ENCODE measurements at regions not wholly inside any gene's neighbourhood (a gene's known extent, or its start where the extent isn't known, plus 50 kb on each side); places are given as distances from the start of the nearest gene placed in this dataset.

DNA sequence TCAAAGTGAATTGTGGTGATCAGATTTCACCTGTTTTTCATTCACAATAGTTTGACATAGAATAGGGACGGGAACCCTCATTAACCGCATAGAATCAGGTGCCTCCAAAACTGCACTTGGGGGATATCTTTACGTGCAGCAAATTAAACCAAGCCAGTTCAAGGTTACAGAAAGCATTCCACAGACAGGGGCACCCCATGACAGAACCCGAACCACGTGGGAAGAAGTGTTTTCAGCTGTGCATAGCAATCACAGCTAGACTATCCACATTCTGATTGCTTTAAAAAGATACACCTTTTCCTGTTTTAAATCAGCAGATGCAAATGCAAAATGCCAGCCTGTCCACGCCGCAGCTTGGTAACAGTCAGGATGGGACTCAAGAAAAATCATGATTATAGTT is 205.8 kb downstream of the ANAPC1 start:
- Histone ChIP-seq H3K4ac (ENCODE audit: low read depth, low read length) (no peak overlapping the region), H4K8ac (ENCODE audit: low read depth, low read length) (no peak overlapping the region), H3K4me1 (ENCODE audit: control insufficient read depth, low read depth, low read length) (peaks cover 5% of the 10 kb centered on the region), H3K4me2 (ENCODE audit: low read length) (no peak overlapping the region), H3K9ac (ENCODE audit: low read length) (no peak overlapping the region), H3K27me3 (ENCODE audit: insufficient read depth, low read length, poor library complexity) (no peaks in the 10 kb centered on the region), H4K5ac (ENCODE audit: low read length) (no peak overlapping the region), H2BK15ac (replicated peaks; ENCODE audit: low read depth) (no peak overlapping the region), H3K23ac (ENCODE audit: low read length) (no peak overlapping the region), H2BK120ac (ENCODE audit: low read depth, low read length) (no peak overlapping the region), H3K4me3 (ENCODE audit: low read length) (no peak overlapping the region), H3K56ac (ENCODE audit: low read length) (peak overlapping the region; percentile 27), H2BK5ac (ENCODE audit: low read length) (no peak overlapping the region), H3K36me3 (ENCODE audit: control insufficient read depth, insufficient read depth, low read length) (no peaks in the 10 kb centered on the region), H3K79me2 (ENCODE audit: control insufficient read depth, insufficient read depth, low read length) (no peaks in the 10 kb centered on the region), H3K27ac (ENCODE audit: low read depth, low read length) (no peak overlapping the region), H3K18ac (ENCODE audit: low read length) (no peak overlapping the region), H2AK5ac (ENCODE audit: low read length) (no peak overlapping the region), H3K79me1 (ENCODE audit: low read length) (no peaks in the 10 kb centered on the region)
- no peak for DNase-seq
- no CpG with 5 or more reads among the region's 7 CpGs for WGBS (ENCODE audit: extremely low coverage, insufficient coverage, low lambda C conversion rate)

DNA sequence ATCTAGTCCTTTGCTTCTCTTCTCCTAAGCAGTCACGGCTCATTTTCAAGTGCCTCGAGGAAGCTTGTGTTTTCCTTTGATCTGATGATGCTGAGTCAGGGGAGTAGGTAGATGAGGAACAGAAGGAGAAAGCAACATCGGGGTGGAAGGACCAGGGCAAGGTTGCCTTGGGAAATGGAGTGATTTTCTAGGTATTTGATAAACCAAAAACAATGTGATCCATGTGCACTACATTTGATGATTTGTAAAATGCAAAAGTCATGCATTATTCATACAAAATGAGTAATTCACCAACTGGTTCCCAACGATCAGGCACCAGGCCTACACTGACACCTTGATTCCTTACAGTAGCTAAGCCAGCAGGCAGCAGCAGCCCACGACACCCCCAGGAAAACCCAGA is 205.3 kb downstream of the ANAPC1 start:
- Histone ChIP-seq H3K4me2 (ENCODE audit: low read length) (no peak overlapping the region), H3K4ac (ENCODE audit: low read depth, low read length) (no peak overlapping the region), H2AK5ac (ENCODE audit: low read length) (no peak overlapping the region), H2BK5ac (ENCODE audit: low read length) (no peak overlapping the region), H3K27ac (ENCODE audit: low read depth, low read length) (no peak overlapping the region), H3K79me2 (ENCODE audit: control insufficient read depth, insufficient read depth, low read length) (no peaks in the 10 kb centered on the region), H3K23ac (ENCODE audit: low read length) (no peak overlapping the region), H3K56ac (ENCODE audit: low read length) (no peak overlapping the region), H3K27me3 (ENCODE audit: insufficient read depth, low read length, poor library complexity) (no peaks in the 10 kb centered on the region), H3K36me3 (ENCODE audit: control insufficient read depth, insufficient read depth, low read length) (no peaks in the 10 kb centered on the region), H3K9ac (ENCODE audit: low read length) (no peak overlapping the region), H3K18ac (ENCODE audit: low read length) (no peak overlapping the region), H4K8ac (ENCODE audit: low read depth, low read length) (no peak overlapping the region), H3K79me1 (ENCODE audit: low read length) (no peaks in the 10 kb centered on the region), H3K4me1 (ENCODE audit: control insufficient read depth, low read depth, low read length) (peaks cover 5% of the 10 kb centered on the region), H3K4me3 (ENCODE audit: low read length) (no peak overlapping the region), H2BK15ac (replicated peaks; ENCODE audit: low read depth) (no peak overlapping the region), H2BK120ac (ENCODE audit: low read depth, low read length) (no peak overlapping the region), H4K5ac (ENCODE audit: low read length) (no peak overlapping the region)
- peak; percentile 57 for DNase-seq
- WGBS (ENCODE audit: extremely low coverage, insufficient coverage, low lambda C conversion rate), result no CpG with 5 or more reads among the region's 5 CpGs

DNA sequence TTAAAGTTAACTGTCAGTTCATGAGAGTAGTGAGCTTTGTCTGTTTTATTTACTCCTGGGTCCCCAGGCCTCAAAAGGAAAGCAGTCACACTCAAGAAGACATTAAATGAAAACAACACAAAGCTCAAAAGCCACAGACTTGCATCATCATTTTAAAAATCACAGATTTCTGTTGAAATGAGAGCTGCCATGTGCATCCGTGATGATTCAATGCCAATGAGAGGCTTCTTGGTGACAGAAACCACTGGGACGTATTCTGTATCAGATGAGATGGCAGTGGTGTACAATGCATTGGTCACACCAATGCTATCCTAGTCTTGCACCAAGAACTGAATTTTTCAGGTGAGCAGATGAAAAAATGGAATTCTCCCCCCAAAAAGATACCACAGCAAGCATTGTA is 204.8 kb downstream of the ANAPC1 start:
- H3K4me2 ChIP-seq (ENCODE audit: low read length), result no peak overlapping the region
- H3K18ac ChIP-seq (ENCODE audit: low read length), result no peak overlapping the region
- H4K5ac ChIP-seq (ENCODE audit: low read length), result no peak overlapping the region
- DNase-seq, result no peak
- H3K79me1 ChIP-seq (ENCODE audit: low read length), result no peaks in the 10 kb centered on the region
- H3K36me3 ChIP-seq (ENCODE audit: control insufficient read depth, insufficient read depth, low read length), result no peaks in the 10 kb centered on the region
- H2BK5ac ChIP-seq (ENCODE audit: low read length), result no peak overlapping the region
- H3K4me3 ChIP-seq (ENCODE audit: low read length), result no peak overlapping the region
- H3K79me2 ChIP-seq (ENCODE audit: control insufficient read depth, insufficient read depth, low read length), result no peaks in the 10 kb centered on the region
- no peak overlapping the region for H3K4ac ChIP-seq (ENCODE audit: low read depth, low read length)
- H3K27me3 ChIP-seq (ENCODE audit: insufficient read depth, low read length, poor library complexity), result no peaks in the 10 kb centered on the region
- no peak overlapping the region for H3K9ac ChIP-seq (ENCODE audit: low read length)
- no peak overlapping the region for H2BK120ac ChIP-seq (ENCODE audit: low read depth, low read length)
- H3K27ac ChIP-seq (ENCODE audit: low read depth, low read length), result no peak overlapping the region
- H3K56ac ChIP-seq (ENCODE audit: low read length), result no peak overlapping the region
- no peak overlapping the region for H3K23ac ChIP-seq (ENCODE audit: low read length)
- WGBS (ENCODE audit: extremely low coverage, insufficient coverage, low lambda C conversion rate), result no CpG with 5 or more reads among the region's 2 CpGs
- peaks cover 5% of the 10 kb centered on the region for H3K4me1 ChIP-seq (ENCODE audit: control insufficient read depth, low read depth, low read length)
- no peak overlapping the region for H2AK5ac ChIP-seq (ENCODE audit: low read length)
- no peak overlapping the region for H4K8ac ChIP-seq (ENCODE audit: low read depth, low read length)
- H2BK15ac ChIP-seq (replicated peaks; ENCODE audit: low read depth), result no peak overlapping the region

DNA sequence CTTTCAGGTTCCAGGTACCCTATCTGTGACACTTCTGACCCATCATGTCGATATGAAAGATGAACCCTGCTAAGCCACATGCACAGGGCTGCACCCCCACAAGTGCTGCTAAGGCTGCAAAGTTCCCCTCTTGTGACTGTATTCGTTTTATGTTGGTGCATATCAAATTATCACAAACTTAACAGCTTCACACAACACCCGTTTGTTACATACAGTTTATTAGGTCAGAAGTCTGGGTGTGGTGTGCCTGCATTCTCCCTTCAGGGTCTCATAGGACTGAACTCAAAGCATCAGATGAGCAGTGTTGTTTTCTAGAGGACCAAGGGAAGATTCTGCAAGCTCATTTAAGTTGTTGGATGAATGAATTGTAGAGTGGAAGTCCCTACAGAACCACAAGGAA is 199.4 kb downstream of the ANAPC1 start:
- no peak overlapping the region for H3K4me3 ChIP-seq (ENCODE audit: low read length)
- no peaks in the 10 kb centered on the region for H3K79me1 ChIP-seq (ENCODE audit: low read length)
- no peak overlapping the region for H4K8ac ChIP-seq (ENCODE audit: low read depth, low read length)
- no peak overlapping the region for H4K5ac ChIP-seq (ENCODE audit: low read length)
- no peak overlapping the region for H2AK5ac ChIP-seq (ENCODE audit: low read length)
- no peak overlapping the region for H3K27ac ChIP-seq (ENCODE audit: low read depth, low read length)
- no peak overlapping the region for H2BK5ac ChIP-seq (ENCODE audit: low read length)
- no peak overlapping the region for H3K18ac ChIP-seq (ENCODE audit: low read length)
- H2BK120ac ChIP-seq (ENCODE audit: low read depth, low read length), result no peak overlapping the region
- no peak overlapping the region for H3K56ac ChIP-seq (ENCODE audit: low read length)
- no peaks in the 10 kb centered on the region for H3K4me1 ChIP-seq (ENCODE audit: control insufficient read depth, low read depth, low read length)
- H2BK15ac ChIP-seq (replicated peaks; ENCODE audit: low read depth), result no peak overlapping the region
- DNase-seq, result no peak
- no peaks in the 10 kb centered on the region for H3K36me3 ChIP-seq (ENCODE audit: control insufficient read depth, insufficient read depth, low read length)
- H3K4ac ChIP-seq (ENCODE audit: low read depth, low read length), result no peak overlapping the region
- no peak overlapping the region for H3K4me2 ChIP-seq (ENCODE audit: low read length)
- H3K79me2 ChIP-seq (ENCODE audit: control insufficient read depth, insufficient read depth, low read length), result no peaks in the 10 kb centered on the region
- no peak overlapping the region for H3K9ac ChIP-seq (ENCODE audit: low read length)
- no peak overlapping the region for H3K23ac ChIP-seq (ENCODE audit: low read length)
- H3K27me3 ChIP-seq (ENCODE audit: insufficient read depth, low read length, poor library complexity), result no peaks in the 10 kb centered on the region
- WGBS (ENCODE audit: extremely low coverage, insufficient coverage, low lambda C conversion rate), result no CpG with 5 or more reads among the region's 3 CpGs

DNA sequence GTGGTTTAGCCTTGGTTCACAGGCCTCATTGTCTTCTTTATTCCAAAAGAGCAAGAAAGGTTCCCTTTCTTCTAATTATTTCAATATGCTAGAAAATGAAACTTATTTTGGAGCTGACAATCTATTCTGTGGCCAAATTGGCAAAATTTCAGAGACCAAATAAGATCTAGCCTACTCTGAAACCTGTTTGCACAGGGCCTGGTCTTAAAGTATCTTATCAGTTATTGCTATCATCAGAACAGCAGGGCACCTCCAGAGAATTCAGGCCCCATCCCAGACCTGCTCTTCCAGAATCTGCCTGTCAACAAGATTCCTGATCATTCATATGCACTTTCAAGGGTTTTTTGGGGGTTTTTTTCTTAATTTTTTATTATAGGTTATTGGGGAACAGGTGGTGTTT is 198.7 kb downstream of the ANAPC1 start:
- Histone ChIP-seq H3K4me1 (ENCODE audit: control insufficient read depth, low read depth, low read length) (no peaks in the 10 kb centered on the region), H3K27ac (ENCODE audit: low read depth, low read length) (no peak overlapping the region), H4K5ac (ENCODE audit: low read length) (no peak overlapping the region), H3K18ac (ENCODE audit: low read length) (no peak overlapping the region), H3K27me3 (ENCODE audit: insufficient read depth, low read length, poor library complexity) (no peaks in the 10 kb centered on the region), H3K4ac (ENCODE audit: low read depth, low read length) (no peak overlapping the region), H3K36me3 (ENCODE audit: control insufficient read depth, insufficient read depth, low read length) (no peaks in the 10 kb centered on the region), H2AK5ac (ENCODE audit: low read length) (no peak overlapping the region), H3K4me3 (ENCODE audit: low read length) (no peak overlapping the region), H3K4me2 (ENCODE audit: low read length) (no peak overlapping the region), H3K79me2 (ENCODE audit: control insufficient read depth, insufficient read depth, low read length) (no peaks in the 10 kb centered on the region), H4K8ac (ENCODE audit: low read depth, low read length) (no peak overlapping the region), H3K79me1 (ENCODE audit: low read length) (no peaks in the 10 kb centered on the region), H2BK15ac (replicated peaks; ENCODE audit: low read depth) (no peak overlapping the region), H3K23ac (ENCODE audit: low read length) (no peak overlapping the region), H2BK5ac (ENCODE audit: low read length) (no peak overlapping the region), H3K9ac (ENCODE audit: low read length) (no peak overlapping the region), H3K56ac (ENCODE audit: low read length) (no peak overlapping the region), H2BK120ac (ENCODE audit: low read depth, low read length) (no peak overlapping the region)
- peak; percentile 61 for DNase-seq

DNA sequence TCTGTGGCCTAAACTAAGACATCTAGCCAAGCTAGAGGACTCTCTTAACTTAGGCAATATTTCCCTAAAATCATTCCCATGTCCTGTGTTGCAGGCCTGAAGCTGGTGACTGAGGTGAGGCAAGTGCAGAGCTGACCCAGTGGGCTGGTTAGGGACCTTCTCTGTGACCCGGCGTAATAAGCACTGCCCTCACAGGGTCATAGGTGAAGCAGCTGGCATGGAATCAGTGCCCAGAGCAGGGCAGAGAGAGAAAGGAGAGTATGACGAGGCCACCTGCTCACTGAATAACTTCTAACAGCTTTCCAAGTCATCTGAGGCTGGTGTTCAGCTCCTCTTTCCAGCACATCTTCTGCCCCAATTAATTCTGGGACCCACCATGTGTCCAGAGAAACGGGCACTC is 197.0 kb downstream of the ANAPC1 start:
- no peaks in the 10 kb centered on the region for H3K4me1 ChIP-seq (ENCODE audit: control insufficient read depth, low read depth, low read length)
- no peak overlapping the region for H3K9ac ChIP-seq (ENCODE audit: low read length)
- H3K18ac ChIP-seq (ENCODE audit: low read length), result no peak overlapping the region
- H4K5ac ChIP-seq (ENCODE audit: low read length), result no peak overlapping the region
- no CpG with 5 or more reads among the region's 4 CpGs for WGBS (ENCODE audit: extremely low coverage, insufficient coverage, low lambda C conversion rate)
- no peaks in the 10 kb centered on the region for H3K79me2 ChIP-seq (ENCODE audit: control insufficient read depth, insufficient read depth, low read length)
- no peaks in the 10 kb centered on the region for H3K36me3 ChIP-seq (ENCODE audit: control insufficient read depth, insufficient read depth, low read length)
- H3K56ac ChIP-seq (ENCODE audit: low read length), result no peak overlapping the region
- no peak overlapping the region for H3K23ac ChIP-seq (ENCODE audit: low read length)
- H2AK5ac ChIP-seq (ENCODE audit: low read length), result no peak overlapping the region
- no peak overlapping the region for H2BK15ac ChIP-seq (replicated peaks; ENCODE audit: low read depth)
- H3K4me3 ChIP-seq (ENCODE audit: low read length), result no peak overlapping the region
- H4K8ac ChIP-seq (ENCODE audit: low read depth, low read length), result no peak overlapping the region
- H3K4ac ChIP-seq (ENCODE audit: low read depth, low read length), result no peak overlapping the region
- H3K4me2 ChIP-seq (ENCODE audit: low read length), result no peak overlapping the region
- H2BK5ac ChIP-seq (ENCODE audit: low read length), result no peak overlapping the region
- H2BK120ac ChIP-seq (ENCODE audit: low read depth, low read length), result no peak overlapping the region
- no peak for DNase-seq
- H3K79me1 ChIP-seq (ENCODE audit: low read length), result no peaks in the 10 kb centered on the region
- no peak overlapping the region for H3K27ac ChIP-seq (ENCODE audit: low read depth, low read length)
- no peaks in the 10 kb centered on the region for H3K27me3 ChIP-seq (ENCODE audit: insufficient read depth, low read length, poor library complexity)
